ENCODE measurements at regions not wholly inside any gene's neighbourhood (a gene's known extent, or its start where the extent isn't known, plus 50 kb on each side); places are given as distances from the start of the nearest gene placed in this dataset.

DNA sequence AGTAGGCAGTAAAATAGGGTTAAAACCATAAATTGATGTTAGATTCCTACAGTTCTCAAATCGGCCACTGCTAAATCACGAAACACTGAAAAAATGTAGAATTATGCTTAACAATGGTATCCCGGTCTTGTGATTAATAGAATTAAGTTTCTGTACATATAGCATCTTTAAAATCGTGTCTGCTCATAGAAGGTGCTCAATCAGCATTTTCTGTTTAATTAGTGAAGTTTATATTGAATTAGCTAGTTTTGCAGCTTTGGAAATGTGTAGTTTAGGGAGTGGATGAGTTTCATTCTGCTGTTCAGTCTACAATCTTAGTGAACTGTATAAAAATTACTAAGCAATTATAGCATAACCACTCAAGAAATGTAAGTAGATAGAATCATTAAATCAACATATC, 1075.8 kb upstream of the FLRT2 start:
- Mint-ChIP-seq H3K36me3 (ENCODE audit: unreplicated experiment) (no peaks in the 10 kb centered on the region), H3K9me3 (ENCODE audit: unreplicated experiment) (no peaks in the 10 kb centered on the region), H3K27ac (ENCODE audit: unreplicated experiment) (no peak overlapping the region), H3K4me3 (ENCODE audit: unreplicated experiment) (no peak overlapping the region), H3K4me1 (ENCODE audit: unreplicated experiment) (peaks cover 14% of the 10 kb centered on the region), H3K27me3 (ENCODE audit: unreplicated experiment) (no peaks in the 10 kb centered on the region)
- TF ChIP-seq, protein P1, sequence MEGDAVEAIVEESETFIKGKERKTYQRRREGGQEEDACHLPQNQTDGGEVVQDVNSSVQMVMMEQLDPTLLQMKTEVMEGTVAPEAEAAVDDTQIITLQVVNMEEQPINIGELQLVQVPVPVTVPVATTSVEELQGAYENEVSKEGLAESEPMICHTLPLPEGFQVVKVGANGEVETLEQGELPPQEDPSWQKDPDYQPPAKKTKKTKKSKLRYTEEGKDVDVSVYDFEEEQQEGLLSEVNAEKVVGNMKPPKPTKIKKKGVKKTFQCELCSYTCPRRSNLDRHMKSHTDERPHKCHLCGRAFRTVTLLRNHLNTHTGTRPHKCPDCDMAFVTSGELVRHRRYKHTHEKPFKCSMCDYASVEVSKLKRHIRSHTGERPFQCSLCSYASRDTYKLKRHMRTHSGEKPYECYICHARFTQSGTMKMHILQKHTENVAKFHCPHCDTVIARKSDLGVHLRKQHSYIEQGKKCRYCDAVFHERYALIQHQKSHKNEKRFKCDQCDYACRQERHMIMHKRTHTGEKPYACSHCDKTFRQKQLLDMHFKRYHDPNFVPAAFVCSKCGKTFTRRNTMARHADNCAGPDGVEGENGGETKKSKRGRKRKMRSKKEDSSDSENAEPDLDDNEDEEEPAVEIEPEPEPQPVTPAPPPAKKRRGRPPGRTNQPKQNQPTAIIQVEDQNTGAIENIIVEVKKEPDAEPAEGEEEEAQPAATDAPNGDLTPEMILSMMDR (IDR thresholded peaks at IDR 0.05): no peak
- no peak for DNase-seq (ENCODE audit: extremely low spot score, unreplicated experiment)

DNA sequence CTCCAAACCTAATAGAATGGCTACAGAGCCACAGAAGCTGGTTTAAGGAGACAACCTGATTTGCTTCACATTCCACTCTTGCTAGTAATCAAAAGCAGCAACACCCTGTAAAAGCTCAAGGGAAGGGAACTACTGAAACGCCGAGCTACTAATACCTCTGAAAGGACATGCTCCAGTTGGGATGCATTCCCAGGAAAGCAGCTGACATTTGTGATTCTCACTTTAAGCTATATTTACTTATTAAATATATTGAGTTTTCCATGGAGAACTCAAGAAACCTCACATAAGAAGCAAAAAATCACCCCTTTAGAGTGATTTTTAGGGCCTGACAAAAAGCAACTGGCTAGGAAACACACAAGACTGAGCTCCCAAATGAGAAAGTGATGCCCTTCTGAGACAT, 1073.0 kb upstream of the FLRT2 start:
- H3K27ac Mint-ChIP-seq (ENCODE audit: unreplicated experiment): no peak overlapping the region

DNA sequence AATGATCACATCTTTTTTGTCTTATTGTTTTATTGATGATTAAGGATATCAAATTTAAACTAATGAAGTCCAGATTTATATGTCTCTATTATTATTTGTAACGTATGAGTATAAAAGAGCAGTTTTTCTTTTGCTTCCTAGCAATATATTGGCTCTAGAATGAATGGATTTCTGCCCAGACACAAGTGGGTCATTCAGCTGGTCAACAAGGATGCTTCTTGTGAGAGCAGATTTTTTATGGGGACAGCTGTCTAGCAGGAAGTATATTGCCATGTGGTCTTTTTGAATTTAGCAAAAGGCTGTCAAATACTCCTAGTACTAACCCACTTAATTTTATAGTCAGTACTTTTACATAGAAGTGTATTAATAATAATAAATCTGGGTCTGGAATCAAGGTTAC, 1071.1 kb upstream of the FLRT2 start:
- no peak overlapping the region for H3K27ac Mint-ChIP-seq (ENCODE audit: unreplicated experiment)
- H3K4me1 Mint-ChIP-seq (ENCODE audit: unreplicated experiment): peaks cover 3% of the 10 kb centered on the region
- no peak overlapping the region for H3K4me3 Mint-ChIP-seq (ENCODE audit: unreplicated experiment)
- TF ChIP-seq, protein P1 (IDR thresholded peaks at IDR 0.05): no peak
- H3K9me3 Mint-ChIP-seq (ENCODE audit: unreplicated experiment): no peaks in the 10 kb centered on the region
- no peaks in the 10 kb centered on the region for H3K36me3 Mint-ChIP-seq (ENCODE audit: unreplicated experiment)
- no peak for DNase-seq (ENCODE audit: extremely low spot score, unreplicated experiment)
- H3K27me3 Mint-ChIP-seq (ENCODE audit: unreplicated experiment): no peaks in the 10 kb centered on the region

More for the DNA sequence above, 1073.0 kb upstream of the FLRT2 start:
- H3K4me3 Mint-ChIP-seq (ENCODE audit: unreplicated experiment): no peak overlapping the region
- H3K36me3 Mint-ChIP-seq (ENCODE audit: unreplicated experiment): no peaks in the 10 kb centered on the region
- H3K4me1 Mint-ChIP-seq (ENCODE audit: unreplicated experiment): peaks cover 14% of the 10 kb centered on the region
- H3K9me3 Mint-ChIP-seq (ENCODE audit: unreplicated experiment): no peaks in the 10 kb centered on the region
- DNase-seq (ENCODE audit: extremely low spot score, unreplicated experiment): no peak
- TF ChIP-seq, protein P1 (IDR thresholded peaks at IDR 0.05): no peak
- no peaks in the 10 kb centered on the region for H3K27me3 Mint-ChIP-seq (ENCODE audit: unreplicated experiment)

DNA sequence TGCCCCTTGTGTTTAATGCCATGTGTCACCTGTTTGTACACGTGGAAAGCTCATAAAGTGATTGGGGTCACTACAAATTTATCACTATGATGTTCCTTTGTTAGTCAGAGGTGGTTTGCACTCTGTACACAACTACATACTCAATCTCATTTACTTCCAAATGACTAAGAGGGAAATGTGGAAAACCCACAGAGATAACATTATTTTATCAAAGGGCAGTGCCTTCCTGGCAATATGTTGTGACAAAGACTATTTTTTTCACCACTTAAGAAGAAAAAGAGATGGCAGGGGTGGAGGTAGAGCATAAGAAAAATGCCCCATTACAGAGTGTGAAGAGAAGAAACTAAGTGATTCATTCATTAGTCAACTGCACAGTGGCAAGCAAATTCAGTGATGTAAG, 1064.1 kb upstream of the FLRT2 start:
- H3K9me3 Mint-ChIP-seq (ENCODE audit: unreplicated experiment): no peaks in the 10 kb centered on the region
- H3K27ac Mint-ChIP-seq (ENCODE audit: unreplicated experiment): no peak overlapping the region
- no peak for DNase-seq (ENCODE audit: extremely low spot score, unreplicated experiment)
- H3K36me3 Mint-ChIP-seq (ENCODE audit: unreplicated experiment): no peaks in the 10 kb centered on the region
- TF ChIP-seq, protein P1 (IDR thresholded peaks at IDR 0.05): no peak
- H3K4me3 Mint-ChIP-seq (ENCODE audit: unreplicated experiment): no peak overlapping the region
- H3K4me1 Mint-ChIP-seq (ENCODE audit: unreplicated experiment): no peaks in the 10 kb centered on the region
- H3K27me3 Mint-ChIP-seq (ENCODE audit: unreplicated experiment): no peaks in the 10 kb centered on the region

DNA sequence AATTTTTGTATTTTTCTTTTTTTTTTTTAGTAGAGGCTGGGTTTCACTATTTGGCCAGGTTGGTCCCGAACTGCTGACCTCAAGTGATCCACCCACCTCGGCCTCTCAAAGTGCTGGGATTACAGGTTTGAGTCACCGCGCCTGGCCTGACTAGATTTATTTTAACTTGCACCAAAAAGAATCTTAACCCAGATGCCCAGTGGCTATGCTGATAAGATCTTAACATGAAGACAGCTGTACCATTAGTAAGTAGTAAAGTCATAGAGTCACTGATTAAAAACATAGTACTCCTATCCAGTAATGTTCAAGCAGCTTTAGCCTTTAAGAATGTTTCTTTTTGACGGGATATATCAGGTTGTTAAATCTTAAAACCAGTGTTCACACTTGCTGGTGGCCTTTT, 1061.8 kb upstream of the FLRT2 start:
- H3K27ac Mint-ChIP-seq (ENCODE audit: unreplicated experiment): no peak overlapping the region
- H3K27me3 Mint-ChIP-seq (ENCODE audit: unreplicated experiment): no peaks in the 10 kb centered on the region
- TF ChIP-seq, protein P1 (IDR thresholded peaks at IDR 0.05): no peak
- no peak for DNase-seq (ENCODE audit: extremely low spot score, unreplicated experiment)
- no peak overlapping the region for H3K4me3 Mint-ChIP-seq (ENCODE audit: unreplicated experiment)
- peaks cover 2% of the 10 kb centered on the region for H3K4me1 Mint-ChIP-seq (ENCODE audit: unreplicated experiment)
- no peaks in the 10 kb centered on the region for H3K9me3 Mint-ChIP-seq (ENCODE audit: unreplicated experiment)
- H3K36me3 Mint-ChIP-seq (ENCODE audit: unreplicated experiment): no peaks in the 10 kb centered on the region

Measured in osteocyte (in vitro differentiated cells).